ENCODE measurements at regions not wholly inside any gene's neighbourhood (a gene's known extent, or its start where the extent isn't known, plus 50 kb on each side); places are given as distances from the start of the nearest gene placed in this dataset.

- TF ChIP-seq TAF1 (IDR thresholded peaks at IDR 0.05; ENCODE audit: low read depth, low read length) (no peak), CTCF (IDR thresholded peaks at IDR 0.05; ENCODE audit: control extremely low read depth in 1 of 3, insufficient read depth in 1 of 3, low read depth in 1 of 3, low read length in 3 of 3) (no peak), KDM5A (IDR thresholded peaks at IDR 0.05; ENCODE audit: low read length) (no peak), CBX8 (IDR thresholded peaks at IDR 0.05; ENCODE audit: borderline replicate concordance, low read depth, low read length) (no peak), JUN (IDR thresholded peaks at IDR 0.05; ENCODE audit: low read depth, low read length) (no peak), RAD21 (IDR thresholded peaks at IDR 0.05 in 1 of 2, conservative IDR thresholded peaks at IDR 0.05 in 1 of 2; ENCODE audit: low read depth in 2 of 2, low read length in 2 of 2) (no peak), POLR2A (IDR thresholded peaks at IDR 0.05; ENCODE audit: control extremely low read depth in 1 of 2, low read depth in 2 of 2, low read length in 2 of 2) (no peak), POLR2AphosphoS5 (IDR thresholded peaks at IDR 0.05; ENCODE audit: low read depth, low read length) (no peak), TEAD4 (IDR thresholded peaks at IDR 0.05; ENCODE audit: low read depth, low read length) (no peak), CHD1 (IDR thresholded peaks at IDR 0.05; ENCODE audit: low read depth, low read length) (no peak), CTBP2 (IDR thresholded peaks at IDR 0.05; ENCODE audit: borderline replicate concordance, insufficient read depth, insufficient read length, low read length) (no peak), SIN3A (conservative IDR thresholded peaks at IDR 0.05 in 1 of 2, IDR thresholded peaks at IDR 0.05 in 1 of 2; ENCODE audit: low read depth in 1 of 2, low read length in 2 of 2) (no peak)
Measured at GRCh38 chr5:38716516-38716915, 129.3 kb upstream of the OSMR start.

All from H1 (cell line).